Mammary epithelial cell (primary cell): ENCODE measurements at regions not wholly inside any gene's neighbourhood (a gene's known extent, or its start where the extent isn't known, plus 50 kb on each side); places are given as distances from the start of the nearest gene placed in this dataset.

ENCODE experiments used
- EZH2 ChIP-seq: IDR thresholded peaks from 2 replicates; pipeline ENCODE4 v1.6.1; 2012; ENCODE audit warnings: low read length, inconsistent platforms, borderline replicate concordance
- TF ChIP-seq, protein P1 (sequence below), 2 donors: IDR thresholded peaks in 1 of 2; conservative IDR thresholded peaks in 1 of 2; 2 replicates each; pipeline ENCODE4 v1.5.1; 2011 to 2012; ENCODE audit warnings: inconsistent platforms in 2 of 2, low read length in 2 of 2, mild to moderate bottlenecking in 2 of 2, control low read depth in 1 of 2, low read depth in 1 of 2; ENCODE audit not compliant: insufficient read depth in 1 of 2; ENCODE audit errors: extremely low read depth in 1 of 2

DNA sequence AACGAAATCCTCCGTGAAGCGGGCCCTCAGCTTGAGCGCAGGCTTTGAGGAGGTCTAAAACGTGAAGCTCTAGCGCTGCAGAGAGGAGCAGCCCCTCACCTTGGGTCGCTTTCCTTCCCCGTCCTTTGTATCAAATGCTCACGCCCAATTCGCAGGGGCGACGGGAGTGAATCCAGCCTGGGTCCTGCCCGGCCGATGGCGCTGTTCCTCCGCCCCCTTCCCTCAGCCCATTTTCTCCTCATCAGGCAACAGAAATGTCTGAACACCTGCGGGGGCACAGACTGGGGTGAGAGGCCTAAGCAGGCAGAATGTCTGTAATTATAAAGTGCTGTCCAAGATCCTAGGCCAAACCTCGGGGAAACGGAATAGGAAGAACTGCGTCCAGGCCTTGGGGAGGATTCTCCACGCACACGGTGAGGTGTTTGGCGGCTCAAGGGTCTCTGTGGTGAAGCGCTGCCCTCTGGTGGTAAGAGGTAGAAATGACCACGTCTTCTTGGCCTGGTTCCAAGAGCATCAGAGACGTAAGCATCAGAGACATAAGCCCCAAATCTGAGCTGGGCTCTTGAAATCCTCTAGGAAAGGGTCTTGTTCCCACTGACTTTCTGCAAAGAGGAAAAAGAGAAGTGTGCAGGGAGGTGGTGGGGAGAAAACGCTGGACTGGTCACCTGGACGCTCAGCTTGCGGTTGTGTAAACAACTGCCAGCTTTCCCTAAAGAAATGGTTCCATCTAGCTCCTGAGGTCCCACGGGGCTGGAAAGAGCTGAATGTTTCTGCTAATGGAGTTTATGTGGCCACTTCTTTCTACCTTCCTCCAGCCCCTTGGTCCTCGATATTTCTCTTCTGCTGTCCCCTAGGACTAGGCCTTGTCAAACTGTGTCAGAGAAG lies 92.1 kb upstream of the CD53 start:
- TF ChIP-seq, protein P1, sequence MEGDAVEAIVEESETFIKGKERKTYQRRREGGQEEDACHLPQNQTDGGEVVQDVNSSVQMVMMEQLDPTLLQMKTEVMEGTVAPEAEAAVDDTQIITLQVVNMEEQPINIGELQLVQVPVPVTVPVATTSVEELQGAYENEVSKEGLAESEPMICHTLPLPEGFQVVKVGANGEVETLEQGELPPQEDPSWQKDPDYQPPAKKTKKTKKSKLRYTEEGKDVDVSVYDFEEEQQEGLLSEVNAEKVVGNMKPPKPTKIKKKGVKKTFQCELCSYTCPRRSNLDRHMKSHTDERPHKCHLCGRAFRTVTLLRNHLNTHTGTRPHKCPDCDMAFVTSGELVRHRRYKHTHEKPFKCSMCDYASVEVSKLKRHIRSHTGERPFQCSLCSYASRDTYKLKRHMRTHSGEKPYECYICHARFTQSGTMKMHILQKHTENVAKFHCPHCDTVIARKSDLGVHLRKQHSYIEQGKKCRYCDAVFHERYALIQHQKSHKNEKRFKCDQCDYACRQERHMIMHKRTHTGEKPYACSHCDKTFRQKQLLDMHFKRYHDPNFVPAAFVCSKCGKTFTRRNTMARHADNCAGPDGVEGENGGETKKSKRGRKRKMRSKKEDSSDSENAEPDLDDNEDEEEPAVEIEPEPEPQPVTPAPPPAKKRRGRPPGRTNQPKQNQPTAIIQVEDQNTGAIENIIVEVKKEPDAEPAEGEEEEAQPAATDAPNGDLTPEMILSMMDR (conservative IDR thresholded peaks at IDR 0.05 in 1 of 2, IDR thresholded peaks at IDR 0.05 in 1 of 2; ENCODE audit: extremely low read depth in 1 of 2, insufficient read depth in 1 of 2, low read depth in 1 of 2, low read length in 2 of 2): peak; percentile 85 to 87
- TF ChIP-seq EZH2: no peak
